H1 (cell line): ENCODE measurements at regions not wholly inside any gene's neighbourhood (a gene's known extent, or its start where the extent isn't known, plus 50 kb on each side); places are given as distances from the start of the nearest gene placed in this dataset.

ENCODE experiments used
- CTCF ChIA-PET: fragments of 300-600 bp; sonication (Branson Sonifier 250); formaldehyde crosslinking; loops from one replicate; lab custom pipeline; 2021; ENCODE audit not compliant: partially characterized antibody; lab: Charles Lee
- POLR2A ChIA-PET: fragments of 300-600 bp; sonication (Branson Sonifier 250); formaldehyde crosslinking; loops from one replicate; lab custom pipeline; 2021; ENCODE audit warnings: inconsistent platforms; ENCODE audit not compliant: partially characterized antibody; lab: Charles Lee
- DNase-seq, 2 experiments: peaks; one replicate each; pipeline versions ENCODE4 v3.0.0 to v3.0.0-alpha.2; 2010 to 2022; ENCODE audit warnings: low spot score in 2 of 2, low read depth in 1 of 2, mixed read lengths in 1 of 2
- FAIRE-seq: peaks from 2 replicates; lab custom pipeline; 2011; peaks lifted over from hg19 to GRCh38; lab: Jason Lieb, UNC
- H2AFZ ChIP-seq: 2 replicates; pipeline ENCODE4 v1.8.1; 2012; ENCODE audit warnings: low read length, inconsistent platforms
- H2AK5ac ChIP-seq: 2 replicates; pipeline ENCODE4 v1.6.1; 2013; ENCODE audit warnings: low read depth, low read length
- H2BK120ac ChIP-seq: replicated peaks from 2 replicates; pipeline ENCODE3; 2013; ENCODE audit warnings: low read depth, low read length, inconsistent platforms
- H2BK12ac ChIP-seq: 2 replicates; pipeline ENCODE4 v1.6.1; 2013; ENCODE audit warnings: low read depth, low read length
- H2BK15ac ChIP-seq: 2 replicates; pipeline ENCODE4 v1.6.1; 2013; ENCODE audit warnings: low read length
- H2BK20ac ChIP-seq: 2 replicates; pipeline ENCODE4 v1.6.1; 2013; ENCODE audit warnings: low read length
- H2BK5ac ChIP-seq: 2 replicates; pipeline ENCODE4 v1.6.1; 2013; ENCODE audit warnings: low read depth, low read length
- H3K14ac ChIP-seq: 2 replicates; pipeline ENCODE4 v1.6.1; 2013; ENCODE audit warnings: inconsistent platforms; ENCODE audit not compliant: insufficient read length
- H3K18ac ChIP-seq: 2 replicates; pipeline ENCODE4 v1.6.1; 2013; ENCODE audit warnings: low read length; ENCODE audit errors: extremely low read depth
- H3K23ac ChIP-seq: 2 replicates; pipeline ENCODE4 v1.6.1; 2013; ENCODE audit warnings: inconsistent platforms; ENCODE audit not compliant: insufficient read length
- H3K23me2 ChIP-seq: 2 replicates; pipeline ENCODE4 v1.6.1; 2013; ENCODE audit warnings: low read depth, low read length
- H3K27ac ChIP-seq: 2 replicates; pipeline ENCODE4 v1.6.1; 2011; ENCODE audit warnings: low read depth, low read length, inconsistent platforms
- H3K27me3 ChIP-seq, 4 experiments: replicated peaks in 1 of 4; 1 replicate in 1 of 4; 2 replicates in 3 of 4; pipeline versions ENCODE4 v1.6.1 to v1.8.1; 2011 to 2013; ENCODE audit warnings: low read length in 3 of 4, mild to moderate bottlenecking in 3 of 4, inconsistent platforms in 2 of 4, mixed read lengths in 2 of 4, moderate library complexity in 1 of 4; ENCODE audit not compliant: control insufficient read depth in 3 of 4, insufficient read depth in 3 of 4; ENCODE audit errors: extremely low read depth in 1 of 4
- H3K36me3 ChIP-seq, 4 experiments: 2 replicates each; pipeline versions ENCODE4 v1.6.1 to v1.8.1; 2011 to 2013; ENCODE audit warnings: mild to moderate bottlenecking in 4 of 4, low read length in 3 of 4, moderate library complexity in 2 of 4, control low read depth in 1 of 4, inconsistent platforms in 1 of 4; ENCODE audit not compliant: insufficient read depth in 4 of 4, control insufficient read depth in 2 of 4
- H3K4ac ChIP-seq: replicated peaks from 2 replicates; pipeline ENCODE3; 2013; ENCODE audit warnings: low read length, low read depth, mixed read lengths, inconsistent platforms; ENCODE audit not compliant: insufficient read length
- H3K4me1 ChIP-seq, 4 experiments: replicated peaks in 1 of 4; 1 replicate in 1 of 4; 2 replicates in 3 of 4; pipeline versions ENCODE4 v1.6.1 to v1.8.1; 2011 to 2013; ENCODE audit warnings: low read length in 3 of 4, inconsistent platforms in 2 of 4, mixed read lengths in 1 of 4; ENCODE audit not compliant: insufficient read depth in 4 of 4, control insufficient read depth in 3 of 4
- H3K4me2 ChIP-seq, 2 experiments: 2 replicates each; pipeline versions ENCODE4 v1.6.1 to v1.8.1; 2011 to 2013; ENCODE audit warnings: low read depth in 2 of 2, low read length in 2 of 2, control low read depth in 1 of 2, inconsistent platforms in 1 of 2, mild to moderate bottlenecking in 1 of 2; ENCODE audit not compliant: insufficient read depth in 1 of 2
- H3K4me3 ChIP-seq, 4 experiments: fragments of 200-600, 300-600 bp in 1 of 4; sonication (generic), shearing (Covaris generic), sonication (Bioruptor Twin) in 1 of 4; 2 replicates each; pipeline versions ENCODE4 v1.5.1 to v1.8.1; 2011 to 2016; ENCODE audit warnings: low read length in 4 of 4, low read depth in 3 of 4, control low read depth in 2 of 4, inconsistent platforms in 2 of 4, mild to moderate bottlenecking in 2 of 4, mixed read lengths in 1 of 4, moderate library complexity in 1 of 4; ENCODE audit not compliant: insufficient read depth in 2 of 4; ENCODE audit errors: extremely low read depth in 1 of 4
- H3K56ac ChIP-seq: replicated peaks from 2 replicates; pipeline ENCODE3; 2013; ENCODE audit warnings: low read depth, mild to moderate bottlenecking, mixed read lengths, low read length, inconsistent platforms; ENCODE audit not compliant: insufficient read length
- H3K79me1 ChIP-seq: 2 replicates; pipeline ENCODE4 v1.6.1; 2013; ENCODE audit warnings: low read depth, low read length, control low read depth
- H3K79me2 ChIP-seq, 2 experiments: 2 replicates each; pipeline versions ENCODE4 v1.6.1 to v1.8.1; 2012 to 2013; ENCODE audit warnings: low read length in 2 of 2, mild to moderate bottlenecking in 2 of 2, inconsistent platforms in 1 of 2; ENCODE audit not compliant: insufficient read depth in 2 of 2, control insufficient read depth in 1 of 2
- H3K9ac ChIP-seq, 4 experiments: replicated peaks in 1 of 4; 1 replicate in 1 of 4; 2 replicates in 3 of 4; pipeline versions ENCODE4 v1.6.1 to v1.8.1; 2011 to 2013; ENCODE audit warnings: low read depth in 3 of 4, low read length in 3 of 4, control low read depth in 2 of 4, mild to moderate bottlenecking in 2 of 4, moderate library complexity in 2 of 4, inconsistent platforms in 1 of 4; ENCODE audit errors: extremely low read depth in 1 of 4
- H3K9me3 ChIP-seq, 2 experiments: 2 replicates each; pipeline versions ENCODE4 v1.6.1 to v1.8.1; 2012 to 2013; ENCODE audit warnings: mild to moderate bottlenecking in 2 of 2, moderate library complexity in 2 of 2, control low read depth in 1 of 2, inconsistent platforms in 1 of 2, low read depth in 1 of 2, low read length in 1 of 2, mixed read lengths in 1 of 2; ENCODE audit not compliant: insufficient read depth in 2 of 2
- H4K20me1 ChIP-seq, 2 experiments: replicated peaks in 1 of 2; 2 replicates each; pipeline versions ENCODE3 to v1.8.1; 2011 to 2013; ENCODE audit warnings: inconsistent platforms in 2 of 2, low read length in 2 of 2, mild to moderate bottlenecking in 1 of 2; ENCODE audit not compliant: insufficient read depth in 2 of 2, control insufficient read depth in 1 of 2
- H4K5ac ChIP-seq: 2 replicates; pipeline ENCODE4 v1.6.1; 2013; ENCODE audit warnings: low read length, low read depth, mixed read lengths, inconsistent platforms; ENCODE audit not compliant: insufficient read length
- H4K8ac ChIP-seq: 2 replicates; pipeline ENCODE4 v1.8.0; 2013; ENCODE audit warnings: mild to moderate bottlenecking, moderate library complexity, low read length, inconsistent platforms; ENCODE audit not compliant: insufficient read depth; ENCODE audit errors: extremely low read depth
- H4K91ac ChIP-seq: replicated peaks from 2 replicates; pipeline ENCODE3; 2013; ENCODE audit warnings: low read length, mixed read lengths, inconsistent platforms; ENCODE audit not compliant: insufficient read length
- BRCA1 ChIP-seq: IDR thresholded peaks from 2 replicates; pipeline ENCODE4 v1.6.1; 2012; ENCODE audit warnings: low read depth, low read length, improper control_type of control experiment
- HDAC2 ChIP-seq, 2 experiments: fragments of 300-600 bp in 1 of 2; sonication (generic) in 1 of 2; IDR thresholded peaks; 2 replicates each; pipeline ENCODE4 v1.6.1; 2011 to 2012; ENCODE audit warnings: low read depth in 2 of 2, low read length in 2 of 2, mild to moderate bottlenecking in 2 of 2, moderate library complexity in 2 of 2, borderline replicate concordance in 1 of 2, inconsistent platforms in 1 of 2
- KDM4A ChIP-seq: IDR thresholded peaks from one replicate; pipeline ENCODE4 v1.7.1; 2012; ENCODE audit warnings: low read depth, mild to moderate bottlenecking, moderate library complexity, low read length, inconsistent platforms; ENCODE audit not compliant: severe bottlenecking
- MAX ChIP-seq: IDR thresholded peaks from 2 replicates; pipeline ENCODE4 v1.6.1; 2012; ENCODE audit warnings: inconsistent platforms
- POLR2AphosphoS5 ChIP-seq: IDR thresholded peaks from 2 replicates; pipeline ENCODE4 v1.6.1; 2011; ENCODE audit warnings: low read depth, low read length
- SRF ChIP-seq: IDR thresholded peaks from 2 replicates; pipeline ENCODE4 v1.6.1; 2011; ENCODE audit warnings: mild to moderate bottlenecking, low read depth, low read length, moderate library complexity
- TBP ChIP-seq: IDR thresholded peaks from 2 replicates; pipeline ENCODE4 v1.6.1; 2011; ENCODE audit warnings: low read depth, low read length, improper control_type of control experiment
- WGBS, 2 experiments: shearing (Covaris generic) in 1 of 2; methylation state at CpG; one replicate each; pipeline versions ENCODE4 v1.1.6 to v1.1.7; 2013 to 2015; ENCODE audit warnings: low lambda C conversion rate in 2 of 2, mixed read lengths in 2 of 2, inconsistent platforms in 1 of 2, low coverage in 1 of 2, missing lambda C conversion rate in 1 of 2; ENCODE audit not compliant: insufficient replicate concordance in 2 of 2, insufficient coverage in 1 of 2, insufficient read length in 1 of 2; ENCODE audit errors: extremely low coverage in 1 of 2, missing lambda C conversion rate in 1 of 2; 5-methylcytosine and 5-hydroxymethylcytosine counted together

- Histone ChIP-seq H4K8ac (no peak overlapping the region), H2AK5ac (no peak overlapping the region), H3K4ac (no peak overlapping the region), H3K36me3 (peaks cover 0 to 3% (median 0%) of the 10 kb centered on the region in 4 experiments; a peak in 1 of 8 replicates), H2BK20ac (no peak overlapping the region), H3K23ac (no peak overlapping the region), H3K79me1 (no peaks in the 10 kb centered on the region), H3K27ac (no peak overlapping the region), H3K4me1 (peaks cover 0 to 5% (median 2%) of the 10 kb centered on the region in 4 experiments; a peak in 4 of 7 replicates), H2AFZ (peak overlapping the region; percentile 17; the same call in 1 of the 2 replicates), H3K27me3 (no peaks in the 10 kb centered on the region), H3K9ac (no peak overlapping the region), H3K4me3 (no peak overlapping the region), H2BK120ac (no peak overlapping the region), H3K18ac (no peak overlapping the region), H3K4me2 (no peak overlapping the region), H4K91ac (no peak overlapping the region), H3K23me2 (no peaks in the 10 kb centered on the region), H3K9me3 (no peaks in the 10 kb centered on the region), H4K20me1 (no peaks in the 10 kb centered on the region), H3K14ac (no peak overlapping the region), H2BK5ac (no peak overlapping the region), H2BK15ac (no peak overlapping the region), H2BK12ac (no peak overlapping the region), H3K79me2 (no peaks in the 10 kb centered on the region), H4K5ac (no peak overlapping the region), H3K56ac (no peak overlapping the region)
- TF ChIP-seq HDAC2 (IDR thresholded peaks at IDR 0.05; ENCODE audit: borderline replicate concordance in 1 of 2, low read depth in 2 of 2, low read length in 2 of 2) (no peak), BRCA1 (no peak), KDM4A (no peak), MAX (no peak), POLR2AphosphoS5 (no peak), TBP (no peak), SRF (no peak)
- POLR2A ChIA-PET, result no interaction called here
- CTCF ChIA-PET, result no interaction called here
- 94% methylated on average over 2 of the region's 2 CpGs; no CpG with 5 or more reads in 1 of the 2 experiments for WGBS, 2 experiments
- FAIRE-seq (no peak), DNase-seq (no peak)
Measured at GRCh38 chr15:36422631-36423030, 156.8 kb upstream of the CDIN1 start.
